ENCODE measurements at regions not wholly inside any gene's neighbourhood (a gene's known extent, or its start where the extent isn't known, plus 50 kb on each side); places are given as distances from the start of the nearest gene placed in this dataset.

DNA sequence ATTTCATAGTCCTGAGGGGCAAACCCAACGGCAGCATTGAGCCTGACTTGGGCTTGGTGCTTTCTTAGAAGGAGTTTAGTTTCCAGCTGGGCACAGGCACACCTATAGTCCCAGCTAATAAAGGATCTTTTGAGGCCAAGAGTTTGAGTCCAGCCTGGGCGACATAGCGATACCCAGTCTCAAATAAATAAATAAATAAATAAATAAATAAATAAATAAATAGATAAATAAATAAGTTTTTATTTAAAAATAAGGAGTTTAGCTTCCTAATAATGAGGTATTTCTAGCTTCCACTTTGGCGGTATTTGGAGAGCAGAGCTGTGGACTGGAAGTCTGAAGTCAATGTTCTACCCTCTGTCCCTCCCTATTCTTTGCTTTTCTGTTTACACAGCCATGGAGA, 186.6 kb downstream of the URB2 start:
- no peak for TF ChIP-seq POLR2A (IDR thresholded peaks at IDR 0.05)
- TF ChIP-seq, protein P1, sequence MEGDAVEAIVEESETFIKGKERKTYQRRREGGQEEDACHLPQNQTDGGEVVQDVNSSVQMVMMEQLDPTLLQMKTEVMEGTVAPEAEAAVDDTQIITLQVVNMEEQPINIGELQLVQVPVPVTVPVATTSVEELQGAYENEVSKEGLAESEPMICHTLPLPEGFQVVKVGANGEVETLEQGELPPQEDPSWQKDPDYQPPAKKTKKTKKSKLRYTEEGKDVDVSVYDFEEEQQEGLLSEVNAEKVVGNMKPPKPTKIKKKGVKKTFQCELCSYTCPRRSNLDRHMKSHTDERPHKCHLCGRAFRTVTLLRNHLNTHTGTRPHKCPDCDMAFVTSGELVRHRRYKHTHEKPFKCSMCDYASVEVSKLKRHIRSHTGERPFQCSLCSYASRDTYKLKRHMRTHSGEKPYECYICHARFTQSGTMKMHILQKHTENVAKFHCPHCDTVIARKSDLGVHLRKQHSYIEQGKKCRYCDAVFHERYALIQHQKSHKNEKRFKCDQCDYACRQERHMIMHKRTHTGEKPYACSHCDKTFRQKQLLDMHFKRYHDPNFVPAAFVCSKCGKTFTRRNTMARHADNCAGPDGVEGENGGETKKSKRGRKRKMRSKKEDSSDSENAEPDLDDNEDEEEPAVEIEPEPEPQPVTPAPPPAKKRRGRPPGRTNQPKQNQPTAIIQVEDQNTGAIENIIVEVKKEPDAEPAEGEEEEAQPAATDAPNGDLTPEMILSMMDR (IDR thresholded peaks at IDR 0.05): no peak
